Activated CD8-positive, alpha-beta memory T cell treated with anti-CD3 and anti-CD28 coated beads for 48 hours (primary cell): ENCODE measurements at regions not wholly inside any gene's neighbourhood (a gene's known extent, or its start where the extent isn't known, plus 50 kb on each side); places are given as distances from the start of the nearest gene placed in this dataset.

ENCODE experiments used
- DNase-seq, 3 experiments: peaks; one replicate each; pipeline ENCODE4 v3.0.0-alpha.2; 2020; ENCODE audit warnings: low read depth in 2 of 3, low spot score in 2 of 3

GRCh38 chr11:95404370-95404769, 173.4 kb upstream of the SESN3 start:
- no peak for DNase-seq

GRCh38 chr11:95398437-95399112, 167.6 kb upstream of the SESN3 start:
- DNase-seq, result no peak

- no peak for DNase-seq
Observed at GRCh38 chr11:95392644-95393043, 161.6 kb upstream of the SESN3 start.

- DNase-seq, result no peak
Observed at GRCh38 chr11:95389427-95389826, 158.4 kb upstream of the SESN3 start.

GRCh38 chr11:95388086-95388485, 157.1 kb upstream of the SESN3 start:
- DNase-seq, result no peak

GRCh38 chr11:95387325-95387724, 156.3 kb upstream of the SESN3 start:
- no peak for DNase-seq

- no peak for DNase-seq
Observed at GRCh38 chr11:95385577-95385976, 154.6 kb upstream of the SESN3 start.

- DNase-seq, result no peak
Observed at GRCh38 chr11:95379479-95379878, 148.5 kb upstream of the SESN3 start.

- DNase-seq, result no peak
Observed at GRCh38 chr11:95378789-95379188, 147.8 kb upstream of the SESN3 start.

- DNase-seq, result no peak
Observed at GRCh38 chr11:95378111-95378510, 147.1 kb upstream of the SESN3 start.

GRCh38 chr11:95375886-95376285, 144.9 kb upstream of the SESN3 start:
- no peak for DNase-seq

- no peak for DNase-seq
Observed at GRCh38 chr11:95375451-95375850, 144.4 kb upstream of the SESN3 start.

GRCh38 chr11:95374105-95374504, 143.1 kb upstream of the SESN3 start:
- no peak for DNase-seq

GRCh38 chr11:95373241-95373640, 142.2 kb upstream of the SESN3 start:
- DNase-seq, result no peak

GRCh38 chr11:95372097-95372656, 141.2 kb upstream of the SESN3 start:
- no peak for DNase-seq

- DNase-seq, result no peak
Observed at GRCh38 chr11:95371153-95371552, 140.2 kb upstream of the SESN3 start.

- no peak for DNase-seq
Observed at GRCh38 chr11:95367726-95368125, 136.7 kb upstream of the SESN3 start.

GRCh38 chr11:95365348-95365747, 134.3 kb upstream of the SESN3 start:
- no peak for DNase-seq

- no peak for DNase-seq
Observed at GRCh38 chr11:95364324-95365295, 133.6 kb upstream of the SESN3 start.

- no peak for DNase-seq
Observed at GRCh38 chr11:95363708-95364107, 132.7 kb upstream of the SESN3 start.

GRCh38 chr11:95363164-95363563, 132.2 kb upstream of the SESN3 start:
- DNase-seq, result no peak

- DNase-seq, result no peak
Observed at GRCh38 chr11:95361180-95361579, 130.2 kb upstream of the SESN3 start.
